HG02970 (cell line): ENCODE measurements at regions not wholly inside any gene's neighbourhood (a gene's known extent, or its start where the extent isn't known, plus 50 kb on each side); places are given as distances from the start of the nearest gene placed in this dataset.
"Not testable (repeated sequence)": the region's sequence is repeated elsewhere in the genome, so short reads cannot be mapped to it uniquely, and the experiment has no call there.

ENCODE experiments used
- ATAC-seq: cut with Tn5 transposase; IDR thresholded peaks from one replicate; pipeline ENCODE4 v1.9.1; 2021; ENCODE audit warnings: mild to moderate bottlenecking, moderate library complexity, moderate number of reproducible peaks; ENCODE audit not compliant: unreplicated experiment, low FRiP score

DNA sequence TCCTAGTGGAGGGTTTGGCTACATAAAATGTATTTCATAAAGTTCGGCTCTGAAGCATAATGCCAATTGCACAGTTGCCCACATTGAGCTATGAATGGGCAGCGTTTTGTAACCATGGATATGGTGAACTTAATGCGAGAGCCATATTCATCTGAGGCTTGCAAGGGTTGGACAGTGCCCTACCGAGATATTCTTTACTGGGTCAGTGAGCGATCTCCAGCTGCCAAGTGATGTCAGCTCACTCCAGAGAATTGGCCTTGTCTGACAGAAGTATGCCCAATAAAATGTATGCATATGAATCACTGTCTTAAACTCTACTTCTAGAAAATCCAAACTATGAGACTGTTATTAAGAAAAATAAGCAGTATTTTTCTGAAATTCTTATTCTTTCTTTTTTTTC lies 719.6 kb upstream of the CDH18 start:
- not testable (repeated sequence) for ATAC-seq

DNA sequence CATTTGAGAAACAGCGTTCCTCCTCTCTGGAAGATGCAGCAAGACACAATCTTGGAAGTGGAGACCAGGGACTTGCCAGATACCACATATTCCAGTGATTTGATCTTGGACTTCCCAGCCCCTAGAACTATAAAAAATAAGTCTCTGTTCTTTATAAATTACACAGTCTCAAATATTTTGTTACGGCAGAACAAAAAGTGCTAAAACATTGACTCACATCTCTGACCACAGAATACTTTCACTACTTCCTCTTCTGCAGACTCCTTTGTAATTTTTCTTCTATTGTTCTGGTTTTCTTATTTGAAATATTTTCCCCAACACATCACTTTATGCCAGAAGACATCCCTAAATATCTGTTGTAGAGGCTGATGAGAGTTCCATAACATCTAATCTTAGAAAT lies 706.1 kb upstream of the CDH18 start:
- no peak for ATAC-seq

DNA sequence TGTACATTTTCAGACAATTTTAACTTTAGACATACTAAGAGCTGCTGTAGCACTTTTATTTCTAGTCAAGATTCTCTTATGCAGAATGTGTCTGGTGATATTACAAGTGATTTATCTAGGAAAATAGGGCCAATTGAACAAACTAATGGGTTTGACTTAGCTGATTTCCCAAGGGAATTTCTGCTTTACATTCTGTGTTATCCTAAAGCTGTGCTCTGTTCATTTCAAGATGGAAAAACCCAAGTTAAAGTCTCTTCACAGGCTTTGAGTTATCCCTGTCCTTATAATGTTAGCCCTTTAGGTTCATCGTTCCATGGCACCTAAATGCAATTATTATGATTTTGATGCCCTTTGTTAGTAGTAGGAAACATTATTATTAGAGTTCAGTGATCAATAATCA lies 704.9 kb upstream of the CDH18 start:
- ATAC-seq: no peak

DNA sequence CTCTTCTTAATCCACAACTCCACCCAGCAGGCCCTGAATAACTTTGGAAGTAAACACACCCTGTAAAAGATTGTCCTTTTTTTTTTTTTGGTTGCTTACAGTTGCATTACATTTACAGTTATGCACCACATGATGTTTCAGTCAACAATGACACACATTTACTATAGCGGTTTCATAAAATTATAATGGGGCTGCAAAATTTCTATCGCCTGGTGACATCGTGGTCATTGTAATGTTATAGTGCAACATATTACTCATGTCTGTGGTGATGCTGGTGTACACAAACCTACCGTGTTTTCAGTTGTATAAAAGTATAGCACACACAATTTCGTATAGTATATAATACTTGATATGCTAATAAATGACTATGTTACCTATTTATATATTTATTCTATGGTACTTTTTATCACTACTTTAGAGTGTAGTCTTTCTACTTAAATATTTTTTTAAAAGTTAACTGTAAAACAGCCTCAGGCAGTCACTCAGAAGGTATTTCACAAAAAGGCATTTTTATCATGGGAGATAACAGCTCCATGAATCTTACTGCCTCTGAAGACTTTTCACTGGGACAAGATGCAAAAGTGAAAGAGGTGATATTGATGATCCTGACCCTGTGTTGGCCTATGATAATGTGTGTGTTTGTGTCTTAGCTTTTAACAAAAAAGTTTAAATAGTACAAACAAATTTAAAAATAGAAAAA lies 695.4 kb upstream of the CDH18 start:
- ATAC-seq: no peak

GRCh38 chr5:20680718-20681302 lies 692.8 kb upstream of the CDH18 start:
- ATAC-seq: no peak

- no peak for ATAC-seq
These were observed 690.9 kb upstream of the CDH18 start for GRCh38 chr5:20678814-20679298.

GRCh38 chr5:20678386-20678785 lies 690.4 kb upstream of the CDH18 start:
- ATAC-seq: no peak

- no peak for ATAC-seq
These were observed 672.6 kb upstream of the CDH18 start for GRCh38 chr5:20660588-20660987.

DNA sequence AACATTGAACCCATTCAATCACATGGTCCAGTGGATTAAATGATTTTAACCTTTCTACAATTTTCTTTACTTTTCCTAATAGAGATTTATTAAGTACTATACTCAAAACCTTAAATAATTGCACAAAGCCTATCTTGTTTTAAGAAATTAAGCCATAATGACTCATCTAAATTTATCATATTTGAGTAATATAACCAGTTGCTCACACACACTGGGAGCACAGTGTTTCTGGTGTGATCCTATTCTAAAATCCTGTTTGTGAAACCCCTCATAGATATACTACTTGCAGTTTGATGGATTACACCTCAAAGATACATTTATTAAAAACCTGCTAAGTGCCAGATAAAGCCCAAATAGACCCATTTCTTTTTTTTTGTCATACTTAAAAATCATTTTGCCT lies 668.3 kb upstream of the CDH18 start:
- no peak for ATAC-seq

DNA sequence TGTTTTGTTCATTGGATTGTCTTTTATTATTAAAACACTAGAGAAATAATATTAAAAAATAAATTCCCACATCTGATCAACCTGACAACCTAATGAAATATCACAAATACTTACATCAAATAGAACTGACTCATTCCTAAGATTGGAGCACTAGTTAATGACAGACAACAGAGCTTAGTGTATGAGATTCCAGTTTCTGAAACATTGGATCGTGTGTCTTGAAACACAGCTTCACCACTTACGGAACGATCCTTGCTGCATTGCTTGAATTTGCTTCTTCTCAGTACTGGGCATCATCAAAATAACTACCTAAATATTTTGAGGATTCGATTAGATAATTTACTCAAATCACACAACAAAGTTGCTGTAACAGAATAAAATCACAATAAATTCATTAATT lies 667.2 kb upstream of the CDH18 start:
- ATAC-seq: no peak

- ATAC-seq: no peak
These were observed 666.7 kb upstream of the CDH18 start for GRCh38 chr5:20654746-20655145.

GRCh38 chr5:20654033-20654432 lies 666.0 kb upstream of the CDH18 start:
- ATAC-seq: no peak

- ATAC-seq: no peak
These were observed 662.0 kb upstream of the CDH18 start for GRCh38 chr5:20649966-20650365.

DNA sequence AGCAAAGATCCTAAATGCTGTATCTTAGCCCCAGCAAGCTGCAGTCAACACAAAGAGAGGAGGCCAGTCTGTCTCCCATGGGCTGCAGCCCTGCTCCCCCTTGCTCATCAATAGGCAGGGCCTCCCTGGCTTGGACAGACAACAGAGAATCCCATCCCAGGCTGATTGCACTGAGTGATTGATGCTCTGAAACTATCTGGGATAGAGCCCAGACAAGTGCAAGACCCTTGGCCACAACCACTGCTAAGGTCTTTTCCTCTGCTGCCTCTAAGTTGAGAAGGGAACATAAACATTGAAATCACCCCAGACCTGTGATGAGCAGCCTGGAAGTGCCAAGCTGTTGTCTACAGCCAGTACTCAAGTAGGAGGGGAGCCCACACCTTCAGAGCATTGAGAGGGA lies 661.0 kb upstream of the CDH18 start:
- ATAC-seq: no peak

GRCh38 chr5:20636686-20637085 lies 648.7 kb upstream of the CDH18 start:
- no peak for ATAC-seq

DNA sequence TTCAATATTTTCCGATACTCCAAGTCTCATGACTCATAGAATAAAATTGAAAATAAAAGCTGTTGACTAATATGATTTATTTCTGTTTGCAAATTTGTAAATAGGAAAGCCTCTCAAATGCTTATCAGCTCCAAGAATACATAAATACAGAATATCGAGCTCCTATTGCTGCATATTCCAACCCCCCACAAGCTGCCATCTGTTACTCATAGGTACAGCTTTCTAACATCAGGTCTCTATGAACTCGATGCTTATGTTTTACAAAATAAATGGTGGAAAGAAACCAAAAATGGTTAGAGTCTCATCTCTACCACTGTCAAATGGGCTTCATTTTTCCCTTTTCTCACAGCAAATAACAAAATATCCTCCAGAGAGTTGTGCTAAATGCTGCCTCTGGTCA lies 631.6 kb upstream of the CDH18 start:
- ATAC-seq: no peak

DNA sequence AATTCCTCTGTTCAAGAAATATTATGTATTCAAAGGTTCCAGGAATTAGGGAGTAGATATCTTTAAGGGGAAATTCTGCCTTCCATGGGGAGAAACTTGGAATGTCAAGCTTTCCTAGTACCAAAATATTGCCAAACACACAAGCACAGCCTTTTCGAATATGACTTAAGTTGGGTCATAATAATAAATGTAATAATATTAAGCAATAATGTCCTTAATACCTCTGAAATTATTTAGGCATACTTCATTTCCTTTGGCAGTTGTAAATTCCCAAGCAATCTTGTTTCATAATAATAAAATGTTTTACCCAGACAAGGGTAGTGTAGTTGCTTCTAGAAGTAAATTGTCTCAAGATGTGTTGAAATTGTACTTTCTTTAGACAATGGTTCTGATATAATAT lies 630.3 kb upstream of the CDH18 start:
- ATAC-seq: no peak

DNA sequence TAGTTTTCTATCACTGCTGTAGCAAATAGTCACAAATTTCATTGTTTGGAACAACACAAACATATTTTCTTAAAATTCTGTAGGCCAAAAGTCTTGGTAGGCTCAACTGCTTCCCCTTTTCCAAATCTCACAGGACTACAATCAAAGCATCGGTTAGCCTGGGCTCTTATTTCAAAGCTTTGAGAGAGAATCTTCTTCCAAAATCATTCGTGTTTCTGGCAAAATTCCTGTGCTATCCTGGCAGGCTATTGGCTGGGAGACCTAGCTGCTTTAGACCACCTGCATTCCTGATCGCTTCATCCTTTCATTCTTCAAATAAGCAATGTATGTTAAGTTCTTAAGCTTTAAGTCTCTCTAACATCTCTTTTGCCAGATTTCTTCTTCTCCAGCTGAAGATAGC lies 629.8 kb upstream of the CDH18 start:
- ATAC-seq: no peak

DNA sequence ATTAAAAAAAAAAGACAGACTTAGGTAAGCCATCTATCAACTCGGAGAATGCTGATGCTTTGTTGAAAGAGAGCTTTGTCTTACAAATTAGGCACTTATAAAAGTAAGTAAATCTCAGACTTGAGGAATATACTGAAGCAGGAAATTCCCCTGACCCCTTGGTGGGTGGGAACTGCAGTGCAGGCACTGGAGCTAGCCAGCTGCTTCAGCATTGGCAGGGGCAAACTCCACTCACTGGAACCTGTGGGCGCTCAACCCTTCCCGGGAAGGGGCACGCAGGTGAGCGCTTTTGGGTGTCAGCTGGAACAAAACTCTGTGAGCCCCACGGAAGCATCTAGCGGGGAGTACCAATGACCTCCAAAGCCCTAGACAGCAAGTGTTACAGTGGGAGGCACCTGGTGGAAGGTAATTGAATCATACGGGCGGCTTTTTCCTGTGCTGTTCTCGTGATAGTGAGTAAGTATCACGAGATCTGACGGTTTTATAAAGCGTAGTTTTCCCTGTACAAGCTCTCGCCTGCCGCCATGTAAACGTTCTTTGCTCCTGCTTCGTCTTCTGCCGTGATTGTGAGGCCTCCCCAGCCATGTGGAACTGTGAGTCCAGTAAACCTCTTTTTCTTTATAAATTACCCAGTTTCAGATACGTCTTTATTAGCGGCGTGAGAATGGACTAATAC lies 628.0 kb upstream of the CDH18 start:
- ATAC-seq: no peak

DNA sequence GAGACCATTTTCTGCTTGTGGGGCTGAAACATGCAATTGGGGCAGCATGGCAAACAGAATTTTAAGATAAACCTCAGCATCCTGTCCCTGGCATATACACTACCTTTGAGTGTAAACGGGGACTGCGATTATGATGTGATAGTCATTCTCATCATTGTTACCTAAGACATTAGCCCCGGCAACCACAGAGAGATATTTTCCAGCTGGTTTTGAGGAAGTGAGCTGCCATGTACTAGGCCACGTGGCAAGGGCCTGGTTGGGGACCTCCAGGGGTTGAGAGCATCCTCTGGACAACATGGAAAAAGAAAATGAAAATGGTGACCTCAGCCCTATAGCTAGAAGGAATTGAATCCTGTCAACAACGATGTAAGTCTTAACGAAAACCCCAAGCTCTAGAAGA lies 623.6 kb upstream of the CDH18 start:
- no peak for ATAC-seq

DNA sequence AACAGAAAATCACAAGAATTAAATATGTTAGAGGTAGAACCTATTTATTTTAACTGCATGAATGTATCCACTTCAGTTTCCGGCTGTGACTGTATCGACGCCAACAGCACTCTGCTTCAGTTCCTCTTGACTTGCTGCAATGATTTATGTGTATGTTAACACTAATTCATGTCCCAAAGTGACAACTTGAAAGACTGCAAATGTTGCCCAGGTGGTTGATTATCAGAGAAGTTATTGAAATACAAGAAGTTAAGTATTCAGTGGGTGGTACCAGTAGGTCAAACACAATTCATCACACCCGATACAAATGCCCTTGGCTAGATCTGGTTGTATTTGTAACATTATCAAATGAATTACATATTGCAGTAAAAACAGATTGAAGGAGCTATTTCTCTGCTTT lies 622.7 kb upstream of the CDH18 start:
- ATAC-seq: no peak

DNA sequence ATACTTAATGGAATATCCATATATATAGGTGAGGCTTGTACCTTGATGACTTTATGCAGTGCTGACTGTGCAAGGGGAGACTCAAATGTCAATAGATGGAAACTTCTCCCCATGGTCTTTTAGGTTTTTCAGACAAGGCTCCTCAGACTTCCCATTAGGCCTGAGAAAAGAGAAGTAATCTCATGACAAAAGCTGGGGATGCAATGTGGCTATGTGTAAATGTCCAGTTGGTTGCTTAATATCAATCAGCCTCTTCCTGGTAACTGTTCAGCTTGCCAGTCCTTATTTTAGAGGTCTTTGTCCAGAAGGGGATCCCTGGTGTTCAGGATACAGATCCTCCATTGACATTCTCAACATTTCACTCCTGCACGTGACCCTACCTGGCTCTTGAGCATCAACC lies 621.1 kb upstream of the CDH18 start:
- ATAC-seq: no peak
